OCI-LY1 (cell line): ENCODE measurements at regions not wholly inside any gene's neighbourhood (a gene's known extent, or its start where the extent isn't known, plus 50 kb on each side); places are given as distances from the start of the nearest gene placed in this dataset.

Source experiments
- H2AFZ ChIP-seq: fragments of 200-600 bp; sonication (generic), shearing (Covaris generic); 2 replicates; pipeline ENCODE4 v1.6.0; 2014; ENCODE audit warnings: antibody characterized with exemption, mild to moderate bottlenecking, low read length
- H3F3A ChIP-seq: fragments of 200-600 bp; sonication (generic), shearing (Covaris generic); 2 replicates; pipeline ENCODE4 v1.6.0; 2014; ENCODE audit warnings: mild to moderate bottlenecking, antibody characterized with exemption, low read length, moderate library complexity; ENCODE audit not compliant: insufficient read depth
- H3K27ac ChIP-seq: fragments of 200-600 bp; sonication (generic); 2 replicates; pipeline ENCODE4 v1.5.1; 2014; ENCODE audit warnings: low read length, mixed run types, mild to moderate bottlenecking, low read depth; ENCODE audit not compliant: poor library complexity, severe bottlenecking
- H3K27me3 ChIP-seq: fragments of 200-600 bp; sonication (generic); 2 replicates; pipeline ENCODE4 v1.6.0; 2014; ENCODE audit warnings: antibody characterized with exemption, mild to moderate bottlenecking, low read length, moderate library complexity; ENCODE audit not compliant: insufficient read depth
- H3K36me3 ChIP-seq: fragments of 200-600 bp; sonication (generic); 2 replicates; pipeline ENCODE4 v1.6.1; 2014; ENCODE audit warnings: mild to moderate bottlenecking, antibody characterized with exemption, low read length, moderate library complexity, mixed read lengths; ENCODE audit not compliant: insufficient read depth
- H3K4me1 ChIP-seq: fragments of 200-600 bp; sonication (generic); 2 replicates; pipeline ENCODE4 v1.5.1; 2014; ENCODE audit warnings: mild to moderate bottlenecking, low read length, moderate library complexity; ENCODE audit not compliant: insufficient read depth, severe bottlenecking
- H3K4me2 ChIP-seq: fragments of 200-600 bp; sonication (generic), shearing (Covaris generic); 2 replicates; pipeline ENCODE4 v1.6.1; 2014; ENCODE audit warnings: low read length
- H3K4me3 ChIP-seq: fragments of 200-600 bp; sonication (generic); 2 replicates; pipeline ENCODE4 v1.5.1; 2014; ENCODE audit warnings: low read length, low read depth, mild to moderate bottlenecking, mixed read lengths; ENCODE audit not compliant: poor library complexity, severe bottlenecking
- H3K79me2 ChIP-seq: fragments of 200-600 bp; shearing (Covaris generic); 2 replicates; pipeline ENCODE4 v1.6.1; 2016; ENCODE audit warnings: mixed run types, low read length, mixed read lengths; ENCODE audit not compliant: insufficient read depth
- H3K9ac ChIP-seq: fragments of 200-600 bp; sonication (generic), shearing (Covaris generic); 2 replicates; pipeline ENCODE4 v1.6.1; 2014; ENCODE audit warnings: mild to moderate bottlenecking, low read length, mixed read lengths
- H3K9me2 ChIP-seq: fragments of 200-600 bp; sonication (generic), shearing (Covaris generic); 2 replicates; pipeline ENCODE4 v1.6.1; 2014; ENCODE audit warnings: low read depth, mild to moderate bottlenecking, low read length, mixed read lengths
- H3K9me3 ChIP-seq: fragments of 200-600 bp; shearing (Covaris generic); 2 replicates; pipeline ENCODE4 v1.6.1; 2014; ENCODE audit warnings: low read length, mixed read lengths
- H4K20me1 ChIP-seq: fragments of 200-600 bp; sonication (generic), shearing (Covaris generic); 2 replicates; pipeline ENCODE4 v1.6.0; 2016; ENCODE audit warnings: mild to moderate bottlenecking, low read length; ENCODE audit not compliant: insufficient read depth
- EZH2 ChIP-seq: fragments of 200-600 bp; sonication (generic), shearing (Covaris generic); IDR thresholded peaks from 2 replicates; pipeline ENCODE4 v1.8.0; 2017; ENCODE audit warnings: borderline replicate concordance, mixed run types, mild to moderate bottlenecking, antibody characterized with exemption, low read length, moderate library complexity, mixed read lengths
- TF ChIP-seq, protein P1 (sequence below): fragments of 200-600 bp; sonication (generic), shearing (Covaris generic); IDR thresholded peaks from 2 replicates; pipeline ENCODE4 v1.5.1; 2017; ENCODE audit warnings: mild to moderate bottlenecking, antibody characterized with exemption, low read length, moderate library complexity, mixed read lengths

DNA sequence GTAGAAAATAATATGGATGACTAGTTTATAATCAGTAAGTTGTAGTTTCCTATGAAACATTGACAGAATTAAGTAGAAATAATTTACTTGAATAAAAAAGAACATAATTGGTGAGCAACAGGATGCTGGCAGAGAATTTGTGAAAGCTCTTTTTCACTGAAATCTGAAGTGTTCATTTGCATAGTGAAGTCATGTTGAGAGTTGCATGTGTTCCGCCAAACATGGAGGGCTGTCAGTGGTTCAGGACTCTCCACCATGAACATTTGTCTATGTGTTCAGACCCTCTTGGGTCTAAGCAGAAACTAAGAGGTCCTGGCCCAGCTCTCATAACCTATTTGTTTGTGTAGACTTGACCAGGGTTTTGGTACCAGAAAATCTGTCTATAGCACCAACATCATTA, 182.5 kb upstream of the LINC00305 start:
- Histone ChIP-seq H3K4me2 (no peak overlapping the region), H3K4me1 (no peaks in the 10 kb centered on the region), H3K9me3 (no peaks in the 10 kb centered on the region), H3K79me2 (no peaks in the 10 kb centered on the region), H3F3A (no peaks in the 10 kb centered on the region), H3K9ac (no peak overlapping the region), H3K27ac (no peak overlapping the region), H3K36me3 (no peaks in the 10 kb centered on the region), H4K20me1 (no peaks in the 10 kb centered on the region), H2AFZ (no peak overlapping the region), H3K4me3 (no peak overlapping the region), H3K27me3 (no peaks in the 10 kb centered on the region), H3K9me2 (no peaks in the 10 kb centered on the region)
- TF ChIP-seq EZH2 = no peak
- TF ChIP-seq, protein P1, sequence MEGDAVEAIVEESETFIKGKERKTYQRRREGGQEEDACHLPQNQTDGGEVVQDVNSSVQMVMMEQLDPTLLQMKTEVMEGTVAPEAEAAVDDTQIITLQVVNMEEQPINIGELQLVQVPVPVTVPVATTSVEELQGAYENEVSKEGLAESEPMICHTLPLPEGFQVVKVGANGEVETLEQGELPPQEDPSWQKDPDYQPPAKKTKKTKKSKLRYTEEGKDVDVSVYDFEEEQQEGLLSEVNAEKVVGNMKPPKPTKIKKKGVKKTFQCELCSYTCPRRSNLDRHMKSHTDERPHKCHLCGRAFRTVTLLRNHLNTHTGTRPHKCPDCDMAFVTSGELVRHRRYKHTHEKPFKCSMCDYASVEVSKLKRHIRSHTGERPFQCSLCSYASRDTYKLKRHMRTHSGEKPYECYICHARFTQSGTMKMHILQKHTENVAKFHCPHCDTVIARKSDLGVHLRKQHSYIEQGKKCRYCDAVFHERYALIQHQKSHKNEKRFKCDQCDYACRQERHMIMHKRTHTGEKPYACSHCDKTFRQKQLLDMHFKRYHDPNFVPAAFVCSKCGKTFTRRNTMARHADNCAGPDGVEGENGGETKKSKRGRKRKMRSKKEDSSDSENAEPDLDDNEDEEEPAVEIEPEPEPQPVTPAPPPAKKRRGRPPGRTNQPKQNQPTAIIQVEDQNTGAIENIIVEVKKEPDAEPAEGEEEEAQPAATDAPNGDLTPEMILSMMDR = no peak

DNA sequence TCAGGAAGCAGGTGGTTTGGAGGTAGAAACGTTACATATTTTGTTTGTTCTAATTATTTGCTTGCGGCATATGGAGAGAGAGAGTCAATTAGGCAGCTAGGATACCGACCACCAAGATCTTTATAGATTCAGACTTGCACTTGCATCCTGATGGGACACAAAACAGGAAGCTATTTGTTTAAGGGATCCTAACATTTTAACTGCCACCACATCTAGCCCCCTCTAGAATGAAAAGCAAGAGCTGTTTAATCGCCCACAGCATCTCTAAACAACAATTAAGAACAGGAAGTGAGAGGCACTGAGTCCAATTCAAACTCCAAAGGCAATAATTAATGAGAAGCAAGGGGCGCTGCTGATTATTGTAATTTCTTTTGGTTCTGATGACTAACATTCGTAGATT, 182.0 kb upstream of the LINC00305 start:
- Histone ChIP-seq H2AFZ (no peak overlapping the region), H3K4me3 (no peak overlapping the region), H3F3A (no peaks in the 10 kb centered on the region), H3K9me2 (no peaks in the 10 kb centered on the region), H3K4me2 (no peak overlapping the region), H4K20me1 (no peaks in the 10 kb centered on the region), H3K27ac (no peak overlapping the region), H3K4me1 (no peaks in the 10 kb centered on the region), H3K79me2 (no peaks in the 10 kb centered on the region), H3K36me3 (no peaks in the 10 kb centered on the region), H3K9ac (no peak overlapping the region), H3K9me3 (no peaks in the 10 kb centered on the region), H3K27me3 (no peaks in the 10 kb centered on the region)
- TF ChIP-seq, protein P1 = no peak
- TF ChIP-seq EZH2 = no peak

DNA sequence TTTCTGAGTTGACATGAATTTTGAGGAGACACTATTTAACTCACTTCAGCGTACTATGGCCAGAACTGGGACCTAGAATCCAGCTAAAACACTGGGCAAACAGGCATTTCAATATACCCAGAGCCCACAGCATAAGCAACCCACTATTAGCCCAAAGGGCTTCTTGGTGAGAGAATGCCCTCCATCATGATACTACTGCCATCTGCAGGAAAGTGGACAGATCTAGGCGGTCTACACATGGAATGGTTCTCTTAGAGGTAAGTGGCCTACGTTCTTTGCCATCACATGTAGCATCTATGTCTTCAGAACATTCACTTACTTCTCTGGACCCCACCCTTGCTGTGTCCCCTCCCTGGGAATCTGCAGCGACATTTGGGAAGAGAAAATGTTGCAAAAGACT, 181.3 kb upstream of the LINC00305 start:
- Histone ChIP-seq H3K4me2 (no peak overlapping the region), H2AFZ (no peak overlapping the region), H3K27me3 (no peaks in the 10 kb centered on the region), H3K27ac (no peak overlapping the region), H3K36me3 (no peaks in the 10 kb centered on the region), H3F3A (no peaks in the 10 kb centered on the region), H4K20me1 (no peaks in the 10 kb centered on the region), H3K9ac (no peak overlapping the region), H3K4me1 (no peaks in the 10 kb centered on the region), H3K79me2 (no peaks in the 10 kb centered on the region), H3K4me3 (no peak overlapping the region), H3K9me3 (no peaks in the 10 kb centered on the region), H3K9me2 (no peaks in the 10 kb centered on the region)
- TF ChIP-seq, protein P1 = peak; percentile 23; the same call in 1 of the 2 replicates
- TF ChIP-seq EZH2 = no peak
